Stimulated activated naive B cell treated with anti-CD40 and anti-IgM and Interleukin-4, amounts not matched to agents 10 μg/mL and 1 μg/mL and 100 μg/mL, for 72 hours (primary cell): ENCODE measurements at regions not wholly inside any gene's neighbourhood (a gene's known extent, or its start where the extent isn't known, plus 50 kb on each side); places are given as distances from the start of the nearest gene placed in this dataset.

Experiments used
- ATAC-seq, 2 donors: fragments of 150-1000 bp; cut with Tn5 transposase; replicated peaks; 2 replicates each; pipeline ENCODE4 v1.10.0; 2021; ENCODE audit warnings: moderate library complexity in 1 of 2
- DNase-seq: peaks from one replicate; pipeline ENCODE4 v3.0.0; 2021
- H3K27ac Mint-ChIP-seq: one replicate; pipeline ENCODE4 v1.8.0; 2022; ENCODE audit warnings: mild to moderate bottlenecking, mixed read lengths
- H3K27me3 Mint-ChIP-seq, 2 donors: one replicate each; pipeline ENCODE4 v1.8.0; 2022; ENCODE audit warnings: mixed read lengths in 2 of 2
- H3K36me3 Mint-ChIP-seq, 2 donors: one replicate each; pipeline ENCODE4 v1.8.0; 2022; ENCODE audit warnings: mixed read lengths in 2 of 2, mild to moderate bottlenecking in 1 of 2
- H3K4me1 Mint-ChIP-seq, 2 donors: one replicate each; pipeline ENCODE4 v1.8.0; 2022; ENCODE audit warnings: mixed read lengths in 2 of 2, mild to moderate bottlenecking in 1 of 2
- H3K4me3 Mint-ChIP-seq, 2 donors: one replicate each; pipeline ENCODE4 v1.8.0; 2022; ENCODE audit warnings: mild to moderate bottlenecking in 2 of 2, mixed read lengths in 2 of 2, moderate library complexity in 1 of 2
- H3K9me3 Mint-ChIP-seq, 2 donors: one replicate each; pipeline ENCODE4 v1.8.0; 2022; ENCODE audit warnings: mixed read lengths in 2 of 2, mild to moderate bottlenecking in 1 of 2

DNA sequence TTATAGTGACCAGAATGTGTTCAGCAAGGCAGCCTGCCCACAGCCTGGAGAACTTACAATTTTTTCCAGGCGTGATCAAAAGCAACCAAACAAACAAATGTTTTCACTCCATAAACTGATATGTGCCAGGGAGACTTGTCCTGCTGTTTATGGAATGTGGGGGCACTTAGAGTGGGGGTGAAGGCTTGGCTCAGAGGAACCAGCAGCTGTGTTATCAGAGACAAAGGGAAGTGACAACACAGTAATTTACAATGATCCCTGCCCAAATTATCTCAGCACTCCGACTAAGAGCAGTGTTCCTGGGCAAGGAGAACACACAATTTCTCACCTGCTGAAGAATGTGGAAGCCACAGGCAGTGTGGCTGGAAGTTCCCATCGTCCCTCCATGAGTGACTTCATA lies 429.1 kb upstream of the IRX4 start:
- Mint-ChIP-seq H3K4me3 (no peak overlapping the region), H3K27me3 (no peaks in the 10 kb centered on the region), H3K9me3 (peaks cover 6 to 12% of the 10 kb centered on the region in 2 donors), H3K36me3 (no peaks in the 10 kb centered on the region), H3K27ac (no peak overlapping the region), H3K4me1 (no peaks in the 10 kb centered on the region)
- DNase-seq (no peak), ATAC-seq (no peak)

GRCh38 chr5:2310946-2311345 lies 428.2 kb upstream of the IRX4 start:
- DNase-seq (no peak), ATAC-seq (no peak)
- peaks cover 6 to 12% of the 10 kb centered on the region in 2 donors for H3K9me3 Mint-ChIP-seq
- no peaks in the 10 kb centered on the region for H3K36me3 Mint-ChIP-seq
- no peak overlapping the region for H3K27ac Mint-ChIP-seq
- no peaks in the 10 kb centered on the region for H3K27me3 Mint-ChIP-seq
- no peak overlapping the region for H3K4me3 Mint-ChIP-seq
- H3K4me1 Mint-ChIP-seq: no peaks in the 10 kb centered on the region

- ATAC-seq: no peak
- no peak for DNase-seq
- Mint-ChIP-seq H3K27me3 (no peaks in the 10 kb centered on the region), H3K4me3 (no peak overlapping the region), H3K9me3 (peaks cover 0 to 6% of the 10 kb centered on the region in 2 donors), H3K36me3 (no peaks in the 10 kb centered on the region), H3K4me1 (no peaks in the 10 kb centered on the region), H3K27ac (no peak overlapping the region)
Observed at GRCh38 chr5:2307631-2308030, 424.9 kb upstream of the IRX4 start.

DNA sequence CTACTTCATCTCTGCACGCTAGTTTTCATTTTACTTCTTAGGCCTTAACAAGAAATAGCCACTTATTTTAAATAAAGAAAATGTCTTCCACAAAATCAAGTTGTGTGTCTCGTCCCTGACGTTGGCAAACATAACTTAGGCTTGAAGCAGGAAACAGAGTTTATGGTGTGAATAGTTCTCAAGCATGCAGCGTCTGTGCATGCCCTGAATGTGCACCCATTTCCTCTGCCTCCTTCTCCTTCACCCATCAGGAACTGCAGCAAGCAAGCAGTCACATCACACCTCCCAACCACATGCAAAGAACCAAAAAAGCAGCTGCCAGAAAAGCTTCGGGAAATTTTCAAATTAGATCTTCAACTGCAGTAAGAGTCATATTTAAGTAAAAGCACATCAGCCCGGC lies 424.0 kb upstream of the IRX4 start:
- H3K4me1 Mint-ChIP-seq: no peaks in the 10 kb centered on the region
- no peaks in the 10 kb centered on the region for H3K36me3 Mint-ChIP-seq
- H3K9me3 Mint-ChIP-seq: peaks cover 0 to 6% of the 10 kb centered on the region in 2 donors
- H3K4me3 Mint-ChIP-seq: no peak overlapping the region
- ATAC-seq (no peak), DNase-seq (no peak)
- H3K27ac Mint-ChIP-seq: no peak overlapping the region
- no peaks in the 10 kb centered on the region for H3K27me3 Mint-ChIP-seq

GRCh38 chr5:2303431-2304100 lies 420.8 kb upstream of the IRX4 start:
- Mint-ChIP-seq H3K9me3 (no peaks in the 10 kb centered on the region), H3K4me1 (no peaks in the 10 kb centered on the region), H3K4me3 (no peak overlapping the region), H3K36me3 (no peaks in the 10 kb centered on the region), H3K27ac (no peak overlapping the region), H3K27me3 (peaks cover 0 to 7% of the 10 kb centered on the region in 2 donors)
- no peak for DNase-seq
- ATAC-seq: no peak

- ATAC-seq (no peak), DNase-seq (no peak)
- Mint-ChIP-seq H3K36me3 (no peaks in the 10 kb centered on the region), H3K4me3 (no peak overlapping the region), H3K27ac (no peak overlapping the region), H3K27me3 (peaks cover 0 to 7% of the 10 kb centered on the region in 2 donors), H3K4me1 (no peaks in the 10 kb centered on the region), H3K9me3 (no peaks in the 10 kb centered on the region)
Observed at GRCh38 chr5:2302169-2302568, 419.4 kb upstream of the IRX4 start.

- no peaks in the 10 kb centered on the region for H3K36me3 Mint-ChIP-seq
- peaks cover 0 to 7% of the 10 kb centered on the region in 2 donors for H3K27me3 Mint-ChIP-seq
- H3K4me1 Mint-ChIP-seq: no peaks in the 10 kb centered on the region
- no peak for DNase-seq
- no peak overlapping the region for H3K27ac Mint-ChIP-seq
- H3K4me3 Mint-ChIP-seq: no peak overlapping the region
- no peaks in the 10 kb centered on the region for H3K9me3 Mint-ChIP-seq
- ATAC-seq: no peak
Observed at GRCh38 chr5:2300861-2301574, 418.3 kb upstream of the IRX4 start.

GRCh38 chr5:2300421-2300820 lies 417.7 kb upstream of the IRX4 start:
- no peaks in the 10 kb centered on the region for H3K36me3 Mint-ChIP-seq
- DNase-seq (no peak), ATAC-seq (no peak)
- H3K9me3 Mint-ChIP-seq: peaks cover 0 to 2% of the 10 kb centered on the region in 2 donors
- no peak overlapping the region for H3K4me3 Mint-ChIP-seq
- H3K4me1 Mint-ChIP-seq: no peaks in the 10 kb centered on the region
- H3K27ac Mint-ChIP-seq: no peak overlapping the region
- peaks cover 0 to 7% of the 10 kb centered on the region in 2 donors for H3K27me3 Mint-ChIP-seq

DNA sequence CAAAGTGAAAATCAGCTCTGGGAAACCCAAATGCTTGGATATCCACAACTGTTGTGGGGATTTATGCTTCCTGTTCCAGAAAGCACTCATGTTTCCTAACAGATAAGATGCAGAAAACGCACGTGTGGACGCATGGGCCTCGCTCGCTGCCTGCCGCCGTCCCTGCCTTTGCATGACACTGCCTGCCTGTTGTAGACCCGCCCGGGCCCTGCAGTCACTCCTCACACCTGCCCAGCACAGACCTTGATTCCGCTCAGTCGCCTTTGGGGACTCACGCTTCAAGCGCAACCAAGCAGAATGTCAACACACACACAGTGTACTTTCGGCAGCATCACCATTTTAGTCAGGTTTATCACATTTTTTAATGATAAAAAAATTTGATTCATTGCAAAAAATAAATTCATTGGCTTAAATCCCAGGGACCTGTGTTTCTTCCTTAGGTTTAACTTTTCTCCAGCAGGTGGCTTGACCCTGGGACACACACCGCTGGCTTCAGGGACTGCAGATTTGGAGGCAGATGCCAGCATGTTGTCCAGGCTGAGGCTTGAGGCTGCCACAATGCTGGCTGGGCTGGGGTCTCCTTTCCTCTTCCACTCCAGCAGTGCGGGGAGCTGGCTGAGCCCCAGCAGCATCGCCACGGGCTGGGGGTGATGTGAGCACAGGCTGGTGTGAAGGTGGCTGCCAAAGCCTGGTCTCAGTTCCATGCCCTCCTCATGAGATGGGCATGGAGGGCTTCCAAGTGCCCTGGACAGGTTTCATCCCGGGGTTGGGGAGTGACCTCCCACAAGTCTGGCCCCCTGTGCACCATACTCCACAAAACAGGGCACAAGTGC lies 416.9 kb upstream of the IRX4 start:
- Mint-ChIP-seq H3K4me3 (no peak overlapping the region), H3K27me3 (peaks cover 0 to 7% of the 10 kb centered on the region in 2 donors), H3K36me3 (no peaks in the 10 kb centered on the region), H3K9me3 (peaks cover 0 to 2% of the 10 kb centered on the region in 2 donors), H3K27ac (no peak overlapping the region), H3K4me1 (no peaks in the 10 kb centered on the region)
- DNase-seq: no peak
- ATAC-seq: no peak

- Mint-ChIP-seq H3K27ac (no peak overlapping the region), H3K4me1 (no peaks in the 10 kb centered on the region), H3K36me3 (no peaks in the 10 kb centered on the region), H3K27me3 (peaks cover 0 to 7% of the 10 kb centered on the region in 2 donors), H3K9me3 (peaks cover 0 to 2% of the 10 kb centered on the region in 2 donors), H3K4me3 (no peak overlapping the region)
- no peak for DNase-seq
- ATAC-seq: no peak
Observed at GRCh38 chr5:2298781-2299180, 416.1 kb upstream of the IRX4 start.

GRCh38 chr5:2297991-2298390 lies 415.3 kb upstream of the IRX4 start:
- H3K27ac Mint-ChIP-seq: no peak overlapping the region
- H3K4me1 Mint-ChIP-seq: no peaks in the 10 kb centered on the region
- DNase-seq: no peak
- no peaks in the 10 kb centered on the region for H3K36me3 Mint-ChIP-seq
- peaks cover 0 to 2% of the 10 kb centered on the region in 2 donors for H3K9me3 Mint-ChIP-seq
- ATAC-seq: no peak
- no peak overlapping the region for H3K4me3 Mint-ChIP-seq
- peaks cover 0 to 7% of the 10 kb centered on the region in 2 donors for H3K27me3 Mint-ChIP-seq

DNA sequence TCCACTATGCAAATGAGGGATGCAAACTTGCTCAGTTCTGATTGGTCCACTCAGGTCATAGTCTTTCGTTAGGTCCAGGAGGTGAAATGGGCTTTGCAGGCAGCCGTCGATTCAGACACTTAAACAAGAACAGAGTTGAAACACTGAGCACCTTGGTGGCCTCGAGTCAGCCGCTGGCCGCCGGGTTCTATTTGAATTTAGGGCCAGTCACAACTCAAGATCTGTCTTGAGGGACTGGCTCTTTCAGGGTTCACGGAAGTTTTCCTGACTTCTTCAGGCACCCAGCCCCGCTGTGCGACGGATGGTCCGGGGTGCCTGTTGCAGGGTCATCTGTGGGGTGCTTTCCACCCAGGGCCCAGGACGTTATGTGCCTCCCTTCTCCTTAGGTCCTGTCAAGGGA lies 412.8 kb upstream of the IRX4 start:
- Mint-ChIP-seq H3K4me1 (no peaks in the 10 kb centered on the region), H3K9me3 (peaks cover 0 to 2% of the 10 kb centered on the region in 2 donors), H3K4me3 (no peak overlapping the region), H3K36me3 (no peaks in the 10 kb centered on the region), H3K27me3 (no peaks in the 10 kb centered on the region), H3K27ac (no peak overlapping the region)
- DNase-seq: no peak
- ATAC-seq: no peak

DNA sequence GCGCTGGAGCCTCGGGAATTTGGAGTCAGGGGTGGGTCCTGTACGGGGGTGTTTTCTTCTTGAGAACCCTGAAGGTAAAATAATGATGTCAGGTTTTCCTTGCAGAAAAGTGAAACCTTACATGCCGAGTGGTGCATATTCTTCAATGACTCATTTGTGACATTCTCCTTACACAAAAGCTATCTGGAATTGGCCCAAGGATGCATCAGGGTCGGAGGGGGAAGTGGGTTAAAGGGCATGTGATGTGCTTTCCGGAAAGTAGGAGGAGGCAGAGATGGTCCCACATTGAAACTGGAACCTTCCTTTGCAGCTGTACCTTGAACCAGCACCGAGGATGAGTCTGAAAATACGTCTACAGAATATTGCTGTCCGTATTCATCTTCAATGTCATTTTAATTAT lies 411.2 kb upstream of the IRX4 start:
- no peak overlapping the region for H3K27ac Mint-ChIP-seq
- H3K4me3 Mint-ChIP-seq: no peak overlapping the region
- no peak for ATAC-seq
- no peaks in the 10 kb centered on the region for H3K4me1 Mint-ChIP-seq
- no peaks in the 10 kb centered on the region for H3K27me3 Mint-ChIP-seq
- no peak for DNase-seq
- H3K9me3 Mint-ChIP-seq: peaks cover 0 to 2% of the 10 kb centered on the region in 2 donors
- H3K36me3 Mint-ChIP-seq: no peaks in the 10 kb centered on the region

- Mint-ChIP-seq H3K9me3 (peaks cover 0 to 4% of the 10 kb centered on the region in 2 donors), H3K27ac (no peak overlapping the region), H3K27me3 (no peaks in the 10 kb centered on the region), H3K4me3 (no peak overlapping the region), H3K36me3 (no peaks in the 10 kb centered on the region), H3K4me1 (no peaks in the 10 kb centered on the region)
- ATAC-seq (no peak), DNase-seq (no peak)
Observed at GRCh38 chr5:2291146-2291840, 408.6 kb upstream of the IRX4 start.
